ENCODE measurements at regions not wholly inside any gene's neighbourhood (a gene's known extent, or its start where the extent isn't known, plus 50 kb on each side); places are given as distances from the start of the nearest gene placed in this dataset.
"Not testable (repeated sequence)": the region's sequence is repeated elsewhere in the genome, so short reads cannot be mapped to it uniquely, and the experiment has no call there.

DNA sequence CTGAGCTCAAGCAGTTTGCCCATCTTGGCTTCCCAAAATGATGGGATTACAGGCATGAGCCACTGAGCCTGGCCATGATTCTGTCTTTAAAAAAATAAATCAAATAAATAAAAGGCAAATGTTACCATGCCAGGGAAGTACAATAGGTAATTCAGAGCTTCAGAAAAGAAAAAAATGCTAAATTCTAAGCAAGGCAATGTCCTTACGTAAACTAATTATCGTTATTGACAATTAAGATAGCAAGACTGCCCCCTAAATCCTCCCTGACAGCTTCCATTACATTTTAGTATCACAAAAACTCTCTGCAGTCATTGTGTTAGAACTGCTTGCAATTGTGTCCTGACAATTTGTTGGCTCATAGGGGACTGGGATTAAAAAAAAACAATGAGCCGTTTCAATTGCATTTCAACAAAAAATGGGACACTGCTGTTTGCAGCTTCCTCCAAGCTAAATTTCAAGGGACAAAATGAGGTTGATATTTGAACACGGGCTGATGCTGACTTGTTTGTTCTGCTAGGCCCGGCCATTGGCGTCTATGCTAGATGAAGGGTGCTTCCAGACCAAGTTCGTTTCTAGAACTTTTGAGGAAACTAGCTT, 88.9 kb downstream of the MOGAT1 start:
- no peaks in the 10 kb centered on the region for H3K36me3 ChIP-seq (ENCODE audit: control insufficient read depth, insufficient read depth, low read length)
- H3K27me3 ChIP-seq (ENCODE audit: control insufficient read depth, insufficient read depth, low read length), result no peaks in the 10 kb centered on the region
- no peak overlapping the region for H3K4me3 ChIP-seq (ENCODE audit: low read depth, low read length)
- TF ChIP-seq, protein P1, sequence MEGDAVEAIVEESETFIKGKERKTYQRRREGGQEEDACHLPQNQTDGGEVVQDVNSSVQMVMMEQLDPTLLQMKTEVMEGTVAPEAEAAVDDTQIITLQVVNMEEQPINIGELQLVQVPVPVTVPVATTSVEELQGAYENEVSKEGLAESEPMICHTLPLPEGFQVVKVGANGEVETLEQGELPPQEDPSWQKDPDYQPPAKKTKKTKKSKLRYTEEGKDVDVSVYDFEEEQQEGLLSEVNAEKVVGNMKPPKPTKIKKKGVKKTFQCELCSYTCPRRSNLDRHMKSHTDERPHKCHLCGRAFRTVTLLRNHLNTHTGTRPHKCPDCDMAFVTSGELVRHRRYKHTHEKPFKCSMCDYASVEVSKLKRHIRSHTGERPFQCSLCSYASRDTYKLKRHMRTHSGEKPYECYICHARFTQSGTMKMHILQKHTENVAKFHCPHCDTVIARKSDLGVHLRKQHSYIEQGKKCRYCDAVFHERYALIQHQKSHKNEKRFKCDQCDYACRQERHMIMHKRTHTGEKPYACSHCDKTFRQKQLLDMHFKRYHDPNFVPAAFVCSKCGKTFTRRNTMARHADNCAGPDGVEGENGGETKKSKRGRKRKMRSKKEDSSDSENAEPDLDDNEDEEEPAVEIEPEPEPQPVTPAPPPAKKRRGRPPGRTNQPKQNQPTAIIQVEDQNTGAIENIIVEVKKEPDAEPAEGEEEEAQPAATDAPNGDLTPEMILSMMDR (IDR thresholded peaks at IDR 0.05; ENCODE audit: insufficient read depth, low read length, poor library complexity, severe bottlenecking), result no peak
- no peak for DNase-seq (ENCODE audit: low read depth)

DNA sequence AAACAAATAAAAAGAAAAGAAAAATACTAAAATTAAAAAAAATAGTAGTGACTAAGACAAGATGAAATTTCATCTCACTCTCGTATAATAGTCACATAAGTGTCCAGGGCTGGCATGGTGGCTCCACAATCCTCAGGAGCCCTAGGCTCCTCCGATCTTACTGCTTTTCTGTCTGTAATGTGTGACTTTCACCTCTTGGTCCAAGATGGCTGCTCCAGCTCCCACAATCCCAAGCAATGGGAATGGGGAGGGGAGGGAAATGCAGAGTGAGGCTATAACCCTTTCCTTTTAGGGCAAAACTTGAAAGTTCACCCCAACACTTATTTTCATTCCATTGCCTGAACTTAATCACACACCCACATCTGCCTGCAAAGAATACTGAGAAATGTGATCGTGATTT, 90.4 kb downstream of the MOGAT1 start:
- TF ChIP-seq, protein P1 (IDR thresholded peaks at IDR 0.05; ENCODE audit: insufficient read depth, low read length, poor library complexity, severe bottlenecking), result no peak
- no peaks in the 10 kb centered on the region for H3K36me3 ChIP-seq (ENCODE audit: control insufficient read depth, insufficient read depth, low read length)
- H3K4me3 ChIP-seq (ENCODE audit: low read depth, low read length), result no peak overlapping the region
- no peak for DNase-seq (ENCODE audit: low read depth)
- no peaks in the 10 kb centered on the region for H3K27me3 ChIP-seq (ENCODE audit: control insufficient read depth, insufficient read depth, low read length)

DNA sequence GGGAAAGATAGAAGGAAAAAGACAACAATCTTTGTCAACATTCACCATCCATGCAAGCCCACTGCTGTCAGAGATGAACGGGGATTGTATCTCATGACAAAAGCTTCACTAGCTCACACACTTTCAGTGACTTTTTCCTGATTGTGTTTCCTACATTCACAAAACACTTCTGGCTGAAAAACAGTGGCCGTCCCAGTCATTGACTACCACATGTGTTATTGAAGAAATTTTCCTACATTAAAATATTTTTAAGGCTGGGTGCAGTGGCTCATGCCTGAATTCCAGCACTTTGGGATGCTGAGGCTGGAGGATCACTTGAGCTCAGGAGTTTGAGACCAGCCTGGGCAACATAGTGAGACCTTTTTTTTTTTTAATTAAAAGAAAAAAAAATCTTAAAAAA, 90.9 kb downstream of the MOGAT1 start:
- Histone ChIP-seq H3K4me3 (ENCODE audit: low read depth, low read length) (no peak overlapping the region), H3K27me3 (ENCODE audit: control insufficient read depth, insufficient read depth, low read length) (no peaks in the 10 kb centered on the region), H3K36me3 (ENCODE audit: control insufficient read depth, insufficient read depth, low read length) (no peaks in the 10 kb centered on the region)
- DNase-seq (ENCODE audit: low read depth), result no peak
- TF ChIP-seq, protein P1 (IDR thresholded peaks at IDR 0.05; ENCODE audit: insufficient read depth, low read length, poor library complexity, severe bottlenecking), result no peak

DNA sequence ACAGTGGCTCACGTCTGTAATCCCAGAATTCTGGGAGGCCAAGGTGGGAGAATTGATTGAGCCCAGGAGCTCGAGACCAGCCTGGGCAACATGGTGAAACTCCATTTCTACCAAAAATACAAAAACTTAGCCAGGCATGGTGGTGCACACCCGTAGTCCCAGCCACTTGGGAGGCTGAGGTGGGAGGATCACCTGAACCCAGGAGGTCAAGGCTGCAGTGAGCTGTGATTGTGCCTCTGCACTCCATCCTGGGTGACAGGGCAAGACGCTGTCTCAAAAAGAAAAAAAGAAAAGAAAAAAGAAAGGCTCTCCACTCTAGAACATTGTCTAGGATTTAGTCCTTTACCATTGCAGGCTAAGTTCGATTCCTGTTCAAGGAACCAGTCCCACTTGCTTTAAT, 94.4 kb downstream of the MOGAT1 start:
- H3K36me3 ChIP-seq (ENCODE audit: control insufficient read depth, insufficient read depth, low read length); DNase-seq (ENCODE audit: low read depth); H3K27me3 ChIP-seq (ENCODE audit: control insufficient read depth, insufficient read depth, low read length); H3K4me3 ChIP-seq (ENCODE audit: low read depth, low read length): not testable (repeated sequence)

DNA sequence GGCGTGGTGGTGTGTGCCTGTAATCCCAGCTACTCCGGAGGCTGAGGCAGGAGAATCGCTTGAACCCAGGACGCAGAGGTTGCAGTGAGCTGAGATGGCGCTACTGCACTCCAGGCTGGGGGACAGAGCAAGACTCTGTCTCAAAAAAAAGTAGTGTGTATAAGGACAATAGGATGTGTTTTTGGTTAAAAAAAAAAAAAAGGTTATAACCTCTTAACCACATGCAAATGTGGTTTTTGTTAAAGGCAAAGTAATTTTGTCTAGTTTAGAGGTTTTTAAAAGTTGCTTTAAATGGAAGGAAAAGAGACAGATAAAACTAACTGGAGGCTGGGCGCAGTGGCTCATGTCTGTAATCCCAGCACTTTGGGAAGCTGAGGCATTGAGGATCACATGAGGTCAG, 92.8 kb upstream of the ACSL3 start:
- H3K36me3 ChIP-seq (ENCODE audit: control insufficient read depth, insufficient read depth, low read length); H3K4me3 ChIP-seq (ENCODE audit: low read depth, low read length); DNase-seq (ENCODE audit: low read depth); H3K27me3 ChIP-seq (ENCODE audit: control insufficient read depth, insufficient read depth, low read length): not testable (repeated sequence)

DNA sequence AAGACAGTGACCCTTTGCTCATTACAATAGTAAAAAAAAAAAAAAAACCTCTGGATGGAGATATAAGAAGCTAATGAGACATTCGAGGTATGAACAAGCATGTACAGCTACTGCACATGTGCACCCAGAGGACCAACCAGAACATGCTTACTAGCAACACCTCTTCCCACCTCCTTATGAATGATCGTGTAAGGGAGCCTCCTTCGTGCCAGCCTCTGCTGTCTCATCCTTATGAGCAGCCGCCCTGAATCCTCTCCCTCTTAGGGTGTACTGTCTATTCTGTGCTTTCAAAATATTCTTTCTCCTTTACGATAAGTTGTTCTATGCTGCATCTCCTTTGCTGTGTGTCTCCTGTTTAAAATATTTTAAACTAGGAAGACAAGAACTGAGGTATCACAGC, 91.4 kb upstream of the ACSL3 start:
- Histone ChIP-seq H3K27me3 (ENCODE audit: control insufficient read depth, insufficient read depth, low read length) (no peaks in the 10 kb centered on the region), H3K36me3 (ENCODE audit: control insufficient read depth, insufficient read depth, low read length) (no peaks in the 10 kb centered on the region), H3K4me3 (ENCODE audit: low read depth, low read length) (no peak overlapping the region)
- TF ChIP-seq, protein P1 (IDR thresholded peaks at IDR 0.05; ENCODE audit: insufficient read depth, low read length, poor library complexity, severe bottlenecking), result no peak
- no peak for DNase-seq (ENCODE audit: low read depth)

DNA sequence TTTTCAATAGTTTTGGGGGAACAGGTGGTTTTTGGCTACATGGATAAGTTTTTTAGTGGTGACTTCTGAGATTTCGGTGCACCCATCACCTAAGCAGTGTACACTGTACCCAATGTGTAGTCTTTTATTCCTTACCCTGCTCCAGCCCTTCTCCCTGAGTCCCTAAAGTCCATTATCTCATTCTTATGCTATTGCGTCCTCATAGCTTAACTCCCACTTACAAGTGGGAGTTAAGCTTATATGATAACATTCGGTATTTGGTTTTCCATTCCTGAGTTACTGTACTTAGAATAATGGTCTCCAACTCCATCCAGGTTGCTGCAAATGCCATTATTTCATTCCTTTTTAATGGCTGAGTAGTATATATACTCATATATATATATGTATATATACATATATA, 90.9 kb upstream of the ACSL3 start:
- DNase-seq (ENCODE audit: low read depth), result no peak
- Histone ChIP-seq H3K27me3 (ENCODE audit: control insufficient read depth, insufficient read depth, low read length) (no peaks in the 10 kb centered on the region), H3K4me3 (ENCODE audit: low read depth, low read length) (no peak overlapping the region), H3K36me3 (ENCODE audit: control insufficient read depth, insufficient read depth, low read length) (no peaks in the 10 kb centered on the region)
- TF ChIP-seq, protein P1 (IDR thresholded peaks at IDR 0.05; ENCODE audit: insufficient read depth, low read length, poor library complexity, severe bottlenecking), result no peak

Data from kidney epithelial cell (primary cell).